ENCODE measurements at regions not wholly inside any gene's neighbourhood (a gene's known extent, or its start where the extent isn't known, plus 50 kb on each side); places are given as distances from the start of the nearest gene placed in this dataset.

- no peak for TF ChIP-seq CTCF (IDR thresholded peaks at IDR 0.05)
- TF ChIP-seq TCF7L2 (IDR thresholded peaks at IDR 0.05; ENCODE audit: low read depth, low read length), result no peak
- TF ChIP-seq SIN3A (IDR thresholded peaks at IDR 0.05; ENCODE audit: borderline replicate concordance, insufficient read depth, low read depth, low read length), result no peak
- TF ChIP-seq POLR2AphosphoS5 (IDR thresholded peaks at IDR 0.05; ENCODE audit: low read depth, low read length), result no peak
- no peak for TF ChIP-seq REST (IDR thresholded peaks at IDR 0.05; ENCODE audit: insufficient read depth in 1 of 2, low read depth in 2 of 2, low read length in 1 of 2)
- H3K27ac ChIP-seq (ENCODE audit: low read length), result no peak overlapping the region
- intact Hi-C loops (cut with micrococcal nuclease; ENCODE audit: unreplicated experiment) (no loop called here), in situ Hi-C loops (cut with HindIII; ENCODE audit: low pct_unique_long_range_greater_than_20kb, low sequenced_read_pairs) (no loop called here)
- DNase-seq (ENCODE audit: low read depth, low spot score) (no peak), ATAC-seq (no peak)
- H3K4me3 ChIP-seq (ENCODE audit: low read depth in 2 of 2, low read length in 2 of 2), result no peak overlapping the region
- no TSS peak for BruUV-seq (replicated peaks)
- ChIA-PET CTCF (no interaction called here), POLR2A (no interaction called here)
- no peaks in the 10 kb centered on the region for H3K36me3 ChIP-seq (ENCODE audit: control insufficient read depth, insufficient read depth, low read length)
- H3K4me1 ChIP-seq (ENCODE audit: control insufficient read depth, insufficient read depth, low read length), result no peaks in the 10 kb centered on the region
- no peaks in the 10 kb centered on the region for H3K9me3 ChIP-seq (ENCODE audit: control insufficient read depth, insufficient read depth, low read depth, low read length)
- peaks cover 2% of the 10 kb centered on the region; the same call in 1 of the 2 replicates for H3K27me3 ChIP-seq (ENCODE audit: control insufficient read depth, insufficient read depth, low read length)
Observed at GRCh38 chr2:60365556-60365955, 187.9 kb downstream of the BCL11A start.

- H3K36me3 ChIP-seq (ENCODE audit: control insufficient read depth, insufficient read depth, low read length), result no peaks in the 10 kb centered on the region
- POLR2A ChIA-PET, result no interaction called here
- H3K27me3 ChIP-seq (ENCODE audit: control insufficient read depth, insufficient read depth, low read length), result peaks cover 2% of the 10 kb centered on the region; the same call in 1 of the 2 replicates
- no peaks in the 10 kb centered on the region for H3K9me3 ChIP-seq (ENCODE audit: control insufficient read depth, insufficient read depth, low read depth, low read length)
- no peak overlapping the region for H3K27ac ChIP-seq (ENCODE audit: low read length)
- ATAC-seq, result no peak
- no TSS peak for BruUV-seq (replicated peaks)
- no peak overlapping the region for H3K4me3 ChIP-seq (ENCODE audit: low read depth in 2 of 2, low read length in 2 of 2)
- CTCF ChIA-PET, result no interaction called here
- no peaks in the 10 kb centered on the region for H3K4me1 ChIP-seq (ENCODE audit: control insufficient read depth, insufficient read depth, low read length)
- intact Hi-C loops (cut with micrococcal nuclease; ENCODE audit: unreplicated experiment) (no loop called here), in situ Hi-C loops (cut with HindIII; ENCODE audit: low pct_unique_long_range_greater_than_20kb, low sequenced_read_pairs) (no loop called here)
- TF ChIP-seq CTCF (IDR thresholded peaks at IDR 0.05) (no peak), POLR2AphosphoS5 (IDR thresholded peaks at IDR 0.05; ENCODE audit: low read depth, low read length) (no peak), TCF7L2 (IDR thresholded peaks at IDR 0.05; ENCODE audit: low read depth, low read length) (no peak), REST (IDR thresholded peaks at IDR 0.05; ENCODE audit: insufficient read depth in 1 of 2, low read depth in 2 of 2, low read length in 1 of 2) (no peak), SIN3A (IDR thresholded peaks at IDR 0.05; ENCODE audit: borderline replicate concordance, insufficient read depth, low read depth, low read length) (no peak)
- DNase-seq (ENCODE audit: low read depth, low spot score), result no peak
Observed at GRCh38 chr2:60364491-60364890, 189.0 kb downstream of the BCL11A start.
